HuH-7.5 (cell line): ENCODE measurements at regions not wholly inside any gene's neighbourhood (a gene's known extent, or its start where the extent isn't known, plus 50 kb on each side); places are given as distances from the start of the nearest gene placed in this dataset.

Source experiments
- DNase-seq: peaks from one replicate; pipeline ENCODE4 v3.0.0; 2011; ENCODE audit warnings: low spot score

- no peak for DNase-seq
Measured at GRCh38 chr20:6614836-6615235, 152.7 kb upstream of the BMP2 start.

GRCh38 chr20:6613280-6613861 lies 154.1 kb upstream of the BMP2 start:
- no peak for DNase-seq

- DNase-seq, result no peak
Measured at GRCh38 chr20:6612606-6612923, 154.9 kb upstream of the BMP2 start.

GRCh38 chr20:6611911-6612605 lies 155.4 kb upstream of the BMP2 start:
- peak; percentile 47 for DNase-seq

GRCh38 chr20:6606651-6607050 lies 160.8 kb upstream of the BMP2 start:
- DNase-seq, result no peak

- no peak for DNase-seq
Measured at GRCh38 chr20:6605055-6605935, 162.2 kb upstream of the BMP2 start.

GRCh38 chr20:6604179-6604578 lies 163.3 kb upstream of the BMP2 start:
- DNase-seq, result no peak

GRCh38 chr20:6599876-6600735 lies 167.4 kb upstream of the BMP2 start:
- no peak for DNase-seq

GRCh38 chr20:6595704-6596103 lies 171.8 kb upstream of the BMP2 start:
- no peak for DNase-seq

- no peak for DNase-seq
Measured at GRCh38 chr20:6590891-6591637, 176.4 kb upstream of the BMP2 start.

GRCh38 chr20:6588296-6588695 lies 179.2 kb upstream of the BMP2 start:
- DNase-seq, result no peak

- peak; percentile 41 for DNase-seq
Measured at GRCh38 chr20:6583134-6583738, 184.2 kb upstream of the BMP2 start.

GRCh38 chr20:6582449-6582848 lies 185.0 kb upstream of the BMP2 start:
- no peak for DNase-seq

- DNase-seq, result no peak
Measured at GRCh38 chr20:6580486-6580885, 187.0 kb upstream of the BMP2 start.

GRCh38 chr20:6579824-6580223 lies 187.7 kb upstream of the BMP2 start:
- no peak for DNase-seq

GRCh38 chr20:6579417-6579816 lies 188.1 kb upstream of the BMP2 start:
- no peak for DNase-seq

- no peak for DNase-seq
Measured at GRCh38 chr20:6577451-6577850, 190.0 kb upstream of the BMP2 start.

- DNase-seq, result no peak
Measured at GRCh38 chr20:6576726-6577125, 190.8 kb upstream of the BMP2 start.

GRCh38 chr20:6575912-6576401 lies 191.5 kb upstream of the BMP2 start:
- DNase-seq, result no peak

GRCh38 chr20:6566821-6567220 lies 200.7 kb upstream of the BMP2 start:
- DNase-seq, result no peak

GRCh38 chr20:6562111-6562510 lies 205.4 kb upstream of the BMP2 start:
- no peak for DNase-seq
